BLaER1 (cell line): ENCODE measurements at regions not wholly inside any gene's neighbourhood (a gene's known extent, or its start where the extent isn't known, plus 50 kb on each side); places are given as distances from the start of the nearest gene placed in this dataset.
A peak's percentile ranks its signal among the peaks of the same experiment; 100 is the strongest.

Experiments used
- H3K27ac ChIP-seq: shearing (Covaris generic); formaldehyde crosslinking; 2 replicates; pipeline ENCODE4 v1.8.1; 2022
- H3K27me3 ChIP-seq: shearing (Covaris generic); formaldehyde crosslinking; 2 replicates; pipeline ENCODE4 v1.8.1; 2022
- H3K36me3 ChIP-seq: shearing (Covaris generic); formaldehyde crosslinking; 2 replicates; pipeline ENCODE4 v1.8.1; 2022
- H3K4me1 ChIP-seq: shearing (Covaris generic); formaldehyde crosslinking; 2 replicates; pipeline ENCODE4 v1.8.1; 2022
- H3K4me2 ChIP-seq: shearing (Covaris generic); formaldehyde crosslinking; 2 replicates; pipeline ENCODE4 v1.8.1; 2022
- H3K4me3 ChIP-seq: shearing (Covaris generic); formaldehyde crosslinking; 2 replicates; pipeline ENCODE4 v1.8.1; 2022
- H3K9ac ChIP-seq: shearing (Covaris generic); formaldehyde crosslinking; 2 replicates; pipeline ENCODE4 v1.8.1; 2022
- H3K9me3 ChIP-seq: shearing (Covaris generic); formaldehyde crosslinking; 2 replicates; pipeline ENCODE4 v1.8.1; 2022
- H4K20me1 ChIP-seq: shearing (Covaris generic); formaldehyde crosslinking; 2 replicates; pipeline ENCODE4 v1.8.1; 2022
- Cebpa-rat ChIP-seq: shearing (Covaris generic); IDR thresholded peaks from 2 replicates; pipeline ENCODE4 v1.8.1; 2022

DNA sequence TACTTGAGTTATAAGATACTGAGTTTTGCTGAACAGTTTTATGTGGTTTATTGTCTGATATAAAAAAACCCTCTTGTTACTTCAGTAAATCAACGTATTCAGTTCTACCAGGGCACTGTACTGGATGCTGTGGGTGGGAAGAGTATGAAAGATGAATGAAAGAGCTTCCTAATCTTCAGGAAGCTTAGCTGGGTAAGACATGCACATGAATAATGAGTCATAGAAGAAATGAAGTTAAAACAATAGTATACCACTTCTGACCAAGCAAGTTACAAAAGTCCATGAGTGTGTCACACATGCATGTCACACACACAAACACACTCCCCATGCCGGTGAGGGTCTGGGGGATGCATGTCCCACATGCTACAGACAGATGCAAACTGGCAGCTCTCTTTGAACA is 105.9 kb downstream of the SIPA1L2 start:
- H3K27me3 ChIP-seq, result no peaks in the 10 kb centered on the region
- no peak overlapping the region for H3K4me2 ChIP-seq

DNA sequence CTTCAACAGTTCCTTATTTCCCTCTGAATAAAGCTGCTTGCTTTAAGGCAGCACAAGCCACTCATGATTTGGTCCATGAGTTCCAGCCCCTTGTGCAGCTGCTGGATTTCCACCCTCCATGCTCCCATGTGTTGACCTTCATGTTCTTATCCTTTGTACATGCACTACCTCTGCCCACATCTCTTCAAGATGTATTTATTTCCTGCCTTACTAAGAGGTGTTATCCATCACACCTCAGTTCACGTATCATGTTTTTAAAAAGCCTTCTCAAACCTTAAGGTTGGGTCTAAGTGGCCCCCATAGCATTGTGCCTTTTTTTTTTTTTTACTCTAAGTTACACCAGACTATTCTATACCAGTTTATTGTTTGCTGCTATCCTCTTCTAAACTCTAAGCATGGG is 107.7 kb downstream of the SIPA1L2 start:
- H3K4me1 ChIP-seq, result peaks cover 5% of the 10 kb centered on the region
- H3K27me3 ChIP-seq, result no peaks in the 10 kb centered on the region
- H3K9me3 ChIP-seq, result no peaks in the 10 kb centered on the region
- TF ChIP-seq Cebpa-rat, result no peak
- H3K9ac ChIP-seq, result no peak overlapping the region
- H4K20me1 ChIP-seq, result no peaks in the 10 kb centered on the region
- H3K4me3 ChIP-seq, result no peak overlapping the region
- H3K4me2 ChIP-seq, result no peak overlapping the region
- no peak overlapping the region for H3K27ac ChIP-seq
- H3K36me3 ChIP-seq, result no peaks in the 10 kb centered on the region

More for the DNA sequence above, 105.9 kb downstream of the SIPA1L2 start:
- Histone ChIP-seq H3K9ac (no peak overlapping the region), H3K36me3 (no peaks in the 10 kb centered on the region), H3K4me1 (peaks cover 5% of the 10 kb centered on the region), H4K20me1 (no peaks in the 10 kb centered on the region), H3K27ac (no peak overlapping the region), H3K4me3 (no peak overlapping the region), H3K9me3 (no peaks in the 10 kb centered on the region)
- TF ChIP-seq Cebpa-rat, result no peak

DNA sequence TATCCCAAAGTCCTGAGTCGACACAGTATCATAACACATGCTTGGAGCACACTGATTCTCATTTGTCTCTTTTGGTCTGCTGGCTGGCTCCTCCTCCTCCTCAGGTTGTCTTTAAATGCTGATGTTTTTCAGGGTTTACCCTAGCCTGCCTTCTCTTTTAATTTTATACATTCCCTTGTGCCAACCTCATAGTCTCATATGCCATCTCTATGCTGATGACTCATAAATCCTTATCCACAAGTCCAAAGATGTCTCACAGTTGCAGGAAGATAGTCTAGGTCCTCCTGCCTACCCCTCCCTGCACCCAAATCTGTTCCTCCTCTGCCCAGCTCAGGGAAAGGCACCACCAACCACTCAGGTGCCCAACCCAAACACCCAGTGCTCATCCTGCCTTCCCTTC is 108.3 kb downstream of the SIPA1L2 start:
- Histone ChIP-seq H3K27me3 (no peaks in the 10 kb centered on the region), H3K4me2 (no peak overlapping the region), H4K20me1 (no peaks in the 10 kb centered on the region), H3K4me3 (no peak overlapping the region), H3K9ac (no peak overlapping the region), H3K4me1 (peaks cover 5% of the 10 kb centered on the region), H3K36me3 (no peaks in the 10 kb centered on the region), H3K9me3 (no peaks in the 10 kb centered on the region), H3K27ac (no peak overlapping the region)
- no peak for TF ChIP-seq Cebpa-rat

DNA sequence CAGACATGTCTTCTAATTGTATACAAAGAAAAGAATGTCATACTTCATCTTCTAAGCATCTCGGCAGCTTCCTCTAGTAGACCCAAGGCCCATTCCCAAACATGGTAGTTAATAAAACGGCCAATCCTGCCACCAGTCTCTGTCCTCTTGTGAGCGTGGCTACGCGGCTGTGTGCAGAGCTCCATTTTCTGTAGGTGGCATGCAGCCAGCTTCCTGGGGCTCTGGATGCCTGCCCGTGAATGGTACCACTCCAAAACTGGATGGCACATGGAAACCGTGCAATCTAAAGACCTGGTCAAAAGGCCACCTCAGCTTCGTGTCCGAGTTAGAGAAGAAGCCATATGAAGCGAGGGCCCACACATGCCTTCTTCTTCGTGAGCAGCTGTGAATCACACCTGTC is 110.7 kb downstream of the SIPA1L2 start:
- no peak overlapping the region for H3K4me3 ChIP-seq
- H4K20me1 ChIP-seq, result no peaks in the 10 kb centered on the region
- no peak for TF ChIP-seq Cebpa-rat
- H3K27ac ChIP-seq, result no peak overlapping the region
- H3K36me3 ChIP-seq, result no peaks in the 10 kb centered on the region
- H3K4me1 ChIP-seq, result no peaks in the 10 kb centered on the region
- no peaks in the 10 kb centered on the region for H3K27me3 ChIP-seq
- no peak overlapping the region for H3K9ac ChIP-seq
- H3K9me3 ChIP-seq, result no peaks in the 10 kb centered on the region
- H3K4me2 ChIP-seq, result no peak overlapping the region

DNA sequence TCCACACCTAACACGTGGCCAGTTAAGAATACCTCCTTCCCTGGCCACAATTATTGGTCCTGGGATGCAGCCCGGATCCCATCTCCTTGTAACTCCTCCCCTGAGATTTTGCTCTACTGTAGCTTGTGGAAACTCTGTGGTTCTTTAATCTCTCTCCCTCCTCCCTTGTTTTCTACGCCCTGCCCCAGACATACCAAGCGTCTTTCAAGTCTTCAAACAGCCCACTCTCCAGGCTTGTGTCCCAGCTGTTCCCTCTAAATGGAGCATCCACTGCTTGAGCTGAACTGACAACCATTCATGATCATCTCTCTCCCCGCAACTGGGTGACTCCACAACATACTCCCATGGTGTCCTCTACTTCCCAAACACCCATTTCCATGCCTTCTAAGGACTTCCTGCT is 111.6 kb downstream of the SIPA1L2 start:
- H3K4me3 ChIP-seq, result no peak overlapping the region
- H3K4me2 ChIP-seq, result no peak overlapping the region
- H3K27me3 ChIP-seq, result no peaks in the 10 kb centered on the region
- no peak overlapping the region for H3K9ac ChIP-seq
- H3K27ac ChIP-seq, result no peak overlapping the region
- H3K4me1 ChIP-seq, result no peaks in the 10 kb centered on the region
- no peak for TF ChIP-seq Cebpa-rat
- H3K9me3 ChIP-seq, result no peaks in the 10 kb centered on the region
- no peaks in the 10 kb centered on the region for H4K20me1 ChIP-seq
- H3K36me3 ChIP-seq, result no peaks in the 10 kb centered on the region

DNA sequence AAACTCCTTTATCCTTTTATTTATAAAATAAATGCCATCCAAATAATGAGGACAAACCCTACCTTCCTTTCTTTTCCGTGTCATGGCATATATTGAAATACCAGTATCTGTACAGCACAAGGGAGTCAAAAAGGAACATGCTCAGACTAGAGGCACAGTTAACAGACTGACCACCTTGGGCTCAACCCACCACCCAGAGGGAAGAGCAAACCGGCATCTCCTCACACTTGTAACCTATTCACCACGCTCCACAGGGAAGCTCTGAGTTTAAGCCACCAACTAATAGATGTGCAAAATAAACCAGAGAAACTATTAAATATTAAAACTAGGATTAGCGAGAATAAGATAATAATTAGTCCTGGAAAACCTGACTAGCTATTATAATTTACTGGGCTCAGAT is 112.7 kb downstream of the SIPA1L2 start:
- H3K4me1 ChIP-seq, result no peaks in the 10 kb centered on the region
- no peaks in the 10 kb centered on the region for H3K27me3 ChIP-seq
- no peaks in the 10 kb centered on the region for H3K36me3 ChIP-seq
- H3K27ac ChIP-seq, result no peak overlapping the region
- H3K9me3 ChIP-seq, result no peaks in the 10 kb centered on the region
- H3K4me2 ChIP-seq, result no peak overlapping the region
- no peak overlapping the region for H3K4me3 ChIP-seq
- no peak overlapping the region for H3K9ac ChIP-seq
- TF ChIP-seq Cebpa-rat, result no peak
- H4K20me1 ChIP-seq, result no peaks in the 10 kb centered on the region

DNA sequence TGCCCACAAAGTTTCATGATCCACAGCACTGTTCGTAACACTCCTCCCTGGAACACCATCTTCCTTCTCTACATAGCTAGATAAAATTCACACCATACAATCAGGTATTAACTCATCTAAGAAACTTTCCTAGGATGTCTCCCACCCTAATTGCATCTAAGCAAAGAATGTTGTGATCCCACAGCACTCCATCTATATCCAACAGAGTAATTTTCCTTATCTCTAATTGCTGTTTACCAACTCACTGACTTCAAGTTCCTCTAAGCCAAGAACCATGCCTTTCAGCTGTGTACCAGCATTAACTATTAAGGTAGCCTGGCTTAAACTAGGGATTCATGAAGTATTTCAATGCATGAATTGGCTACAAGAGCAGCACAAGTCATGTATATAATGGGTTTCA is 114.2 kb downstream of the SIPA1L2 start:
- H3K9ac ChIP-seq, result no peak overlapping the region
- no peaks in the 10 kb centered on the region for H3K9me3 ChIP-seq
- no peaks in the 10 kb centered on the region for H3K36me3 ChIP-seq
- no peaks in the 10 kb centered on the region for H4K20me1 ChIP-seq
- H3K4me1 ChIP-seq, result no peaks in the 10 kb centered on the region
- no peak overlapping the region for H3K4me3 ChIP-seq
- H3K27ac ChIP-seq, result no peak overlapping the region
- no peak overlapping the region for H3K4me2 ChIP-seq
- TF ChIP-seq Cebpa-rat, result no peak
- no peaks in the 10 kb centered on the region for H3K27me3 ChIP-seq

DNA sequence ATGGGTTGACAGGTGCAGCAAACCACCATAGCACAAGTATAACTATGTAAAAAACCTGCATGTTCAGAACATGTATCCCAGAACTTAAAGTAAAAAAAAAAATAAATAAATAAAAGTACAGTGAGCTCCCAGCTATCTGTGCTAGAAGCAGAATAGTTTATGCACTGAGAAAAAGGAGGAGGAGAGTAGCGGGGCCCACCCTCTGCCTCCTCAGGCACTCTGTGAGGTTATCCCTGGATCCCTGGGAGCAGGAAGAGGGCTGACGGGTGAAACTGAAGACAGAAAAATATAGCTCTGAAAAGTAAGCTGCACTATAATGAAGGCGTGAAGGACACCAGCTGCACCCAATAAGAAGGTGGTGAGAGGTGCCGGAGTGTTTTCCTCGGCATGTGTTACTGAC is 117.2 kb downstream of the SIPA1L2 start:
- no peaks in the 10 kb centered on the region for H3K27me3 ChIP-seq
- H4K20me1 ChIP-seq, result no peaks in the 10 kb centered on the region
- H3K9me3 ChIP-seq, result no peaks in the 10 kb centered on the region
- no peak overlapping the region for H3K4me3 ChIP-seq
- H3K4me2 ChIP-seq, result no peak overlapping the region
- no peak overlapping the region for H3K27ac ChIP-seq
- H3K9ac ChIP-seq, result no peak overlapping the region
- no peaks in the 10 kb centered on the region for H3K36me3 ChIP-seq
- H3K4me1 ChIP-seq, result peaks cover 20% of the 10 kb centered on the region
- TF ChIP-seq Cebpa-rat, result no peak

DNA sequence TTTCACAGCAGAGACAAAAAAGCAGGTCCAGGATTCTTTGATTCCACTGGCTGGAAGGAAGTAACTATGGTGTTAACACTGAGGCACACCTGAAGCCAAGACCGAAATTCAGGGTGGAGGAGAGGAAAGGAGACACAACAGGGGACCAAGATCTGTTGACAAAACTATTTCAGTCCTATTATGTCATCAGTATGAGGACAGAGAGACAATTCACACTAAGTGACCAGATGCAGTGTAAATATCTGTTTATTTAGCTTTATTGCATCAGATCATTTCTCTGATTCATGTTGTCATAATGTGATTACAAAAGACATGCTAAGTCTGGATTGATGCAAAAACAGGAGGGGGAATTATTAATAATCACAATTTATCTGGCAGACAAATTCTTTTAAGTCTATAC is 118.8 kb downstream of the SIPA1L2 start:
- Histone ChIP-seq H3K4me2 (no peak overlapping the region), H4K20me1 (no peaks in the 10 kb centered on the region), H3K27me3 (no peaks in the 10 kb centered on the region), H3K9me3 (no peaks in the 10 kb centered on the region), H3K27ac (no peak overlapping the region), H3K36me3 (no peaks in the 10 kb centered on the region), H3K4me3 (no peak overlapping the region), H3K9ac (no peak overlapping the region), H3K4me1 (peaks cover 20% of the 10 kb centered on the region)
- no peak for TF ChIP-seq Cebpa-rat

DNA sequence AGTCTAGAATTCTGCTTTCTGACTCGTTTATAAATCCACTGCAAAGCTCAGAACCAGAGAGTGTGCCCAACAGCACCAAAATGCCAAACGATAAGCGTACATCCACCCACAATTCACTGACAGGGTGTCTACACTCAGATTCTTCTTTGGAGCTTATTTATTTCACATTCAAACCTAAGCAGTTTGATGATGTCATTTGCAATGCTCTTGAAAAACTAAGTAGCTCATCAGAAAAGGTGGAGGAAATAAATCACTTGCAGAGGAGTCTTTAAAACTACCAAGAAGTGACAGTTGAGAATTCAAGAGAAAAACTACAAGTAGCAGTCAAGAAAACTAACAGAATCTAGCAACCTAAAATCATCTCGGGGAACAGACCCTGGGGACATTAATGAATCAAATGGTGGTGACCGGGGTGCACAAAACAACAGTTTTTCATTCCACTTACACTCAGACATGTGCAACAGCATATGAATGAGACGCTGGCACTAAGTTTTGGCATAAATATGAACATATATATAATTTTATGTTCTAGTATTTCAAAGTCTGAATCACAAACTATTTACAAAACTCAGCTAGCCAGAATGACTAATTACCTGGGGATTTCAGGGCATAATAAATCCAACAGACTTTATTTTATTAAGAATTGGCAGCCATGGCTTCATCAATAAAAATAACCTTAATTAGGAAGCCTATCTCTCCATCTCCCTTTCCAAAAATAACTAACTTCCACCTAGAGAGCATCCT is 119.4 kb downstream of the SIPA1L2 start:
- H3K27ac ChIP-seq, result no peak overlapping the region
- no peaks in the 10 kb centered on the region for H3K9me3 ChIP-seq
- H3K27me3 ChIP-seq, result no peaks in the 10 kb centered on the region
- no peak for TF ChIP-seq Cebpa-rat
- no peak overlapping the region for H3K4me2 ChIP-seq
- no peak overlapping the region for H3K9ac ChIP-seq
- H3K4me1 ChIP-seq, result peaks cover 20% of the 10 kb centered on the region
- H3K36me3 ChIP-seq, result no peaks in the 10 kb centered on the region
- no peak overlapping the region for H3K4me3 ChIP-seq
- no peaks in the 10 kb centered on the region for H4K20me1 ChIP-seq

DNA sequence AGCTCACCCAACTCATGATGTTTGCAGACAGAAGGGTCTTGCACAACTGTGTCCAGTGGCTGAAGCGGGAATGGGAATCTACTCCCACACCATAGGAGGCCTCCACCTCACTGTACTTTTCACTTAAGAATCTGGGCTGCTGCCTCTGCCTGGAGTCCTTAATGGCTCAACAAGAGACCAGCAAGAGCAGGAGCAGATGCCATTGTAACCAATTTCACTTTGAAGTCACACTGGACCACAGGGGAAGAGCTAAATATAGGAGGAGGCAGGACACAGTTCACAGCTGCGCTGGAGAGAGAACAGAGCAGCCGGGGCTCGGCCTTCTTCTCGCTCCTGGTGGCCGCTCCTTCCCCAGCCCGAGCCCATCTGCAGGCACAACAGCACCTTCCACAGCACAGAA is 120.4 kb downstream of the SIPA1L2 start:
- Histone ChIP-seq H3K36me3 (no peaks in the 10 kb centered on the region), H3K27me3 (no peaks in the 10 kb centered on the region), H3K27ac (no peak overlapping the region), H3K9me3 (no peaks in the 10 kb centered on the region), H4K20me1 (no peaks in the 10 kb centered on the region), H3K9ac (no peak overlapping the region), H3K4me1 (peaks cover 20% of the 10 kb centered on the region), H3K4me3 (no peak overlapping the region), H3K4me2 (peak overlapping the region; percentile 63)
- no peak for TF ChIP-seq Cebpa-rat
